NCI-H2107 (cell line): ENCODE measurements at regions not wholly inside any gene's neighbourhood (a gene's known extent, or its start where the extent isn't known, plus 50 kb on each side); places are given as distances from the start of the nearest gene placed in this dataset.
"Not testable (repeated sequence)": the region's sequence is repeated elsewhere in the genome, so short reads cannot be mapped to it uniquely, and the experiment has no call there.

Source experiments
- DNase-seq: peaks from one replicate; lab custom pipeline; 2025; lab: John Stamatoyannopoulos, UW

- no peak for DNase-seq
These were observed 270.8 kb upstream of the DCC start for GRCh38 chr18:52069201-52069600.

- no peak for DNase-seq
These were observed 269.7 kb upstream of the DCC start for GRCh38 chr18:52070291-52070756.

- DNase-seq = no peak
These were observed 262.6 kb upstream of the DCC start for GRCh38 chr18:52077251-52077983.

GRCh38 chr18:52082246-52082645 lies 257.8 kb upstream of the DCC start:
- DNase-seq = no peak

GRCh38 chr18:52087140-52087539 lies 252.9 kb upstream of the DCC start:
- DNase-seq = no peak

- DNase-seq = no peak
These were observed 250.0 kb upstream of the DCC start for GRCh38 chr18:52090005-52090404.

- no peak for DNase-seq
These were observed 246.8 kb upstream of the DCC start for GRCh38 chr18:52093171-52093570.

- no peak for DNase-seq
These were observed 221.3 kb upstream of the DCC start for GRCh38 chr18:52118684-52119083.

GRCh38 chr18:52130624-52131301 lies 209.2 kb upstream of the DCC start:
- DNase-seq = no peak

GRCh38 chr18:52131845-52132244 lies 208.2 kb upstream of the DCC start:
- no peak for DNase-seq

GRCh38 chr18:52136532-52136931 lies 203.5 kb upstream of the DCC start:
- DNase-seq = no peak

GRCh38 chr18:52140986-52141385 lies 199.0 kb upstream of the DCC start:
- no peak for DNase-seq

GRCh38 chr18:52150050-52150449 lies 189.9 kb upstream of the DCC start:
- no peak for DNase-seq

GRCh38 chr18:52152036-52152435 lies 188.0 kb upstream of the DCC start:
- no peak for DNase-seq

- no peak for DNase-seq
These were observed 183.8 kb upstream of the DCC start for GRCh38 chr18:52156166-52156565.

GRCh38 chr18:52160636-52161035 lies 179.4 kb upstream of the DCC start:
- DNase-seq = no peak

GRCh38 chr18:52163478-52163877 lies 176.5 kb upstream of the DCC start:
- DNase-seq = no peak

- DNase-seq = not testable (repeated sequence)
These were observed 171.9 kb upstream of the DCC start for GRCh38 chr18:52168131-52168530.

- DNase-seq = no peak
These were observed 165.8 kb upstream of the DCC start for GRCh38 chr18:52174220-52174619.

GRCh38 chr18:52175406-52175805 lies 164.6 kb upstream of the DCC start:
- no peak for DNase-seq

- DNase-seq = no peak
These were observed 156.9 kb upstream of the DCC start for GRCh38 chr18:52183107-52183506.

- DNase-seq = no peak
These were observed 149.8 kb upstream of the DCC start for GRCh38 chr18:52190195-52190594.

- no peak for DNase-seq
These were observed 149.4 kb upstream of the DCC start for GRCh38 chr18:52190631-52191030.

GRCh38 chr18:52200406-52200805 lies 139.6 kb upstream of the DCC start:
- no peak for DNase-seq
